ENCODE measurements at regions not wholly inside any gene's neighbourhood (a gene's known extent, or its start where the extent isn't known, plus 50 kb on each side); places are given as distances from the start of the nearest gene placed in this dataset.
A peak's percentile ranks its signal among the peaks of the same experiment; 100 is the strongest.

- DNase-seq = no peak
Measured at GRCh38 chr15:38073178-38073946, 138.9 kb downstream of the TMCO5A start.

- no peak for DNase-seq
Measured at GRCh38 chr15:38074029-38074428, 139.6 kb downstream of the TMCO5A start.

GRCh38 chr15:38075466-38075865, 141.0 kb downstream of the TMCO5A start:
- no peak for DNase-seq

DNA sequence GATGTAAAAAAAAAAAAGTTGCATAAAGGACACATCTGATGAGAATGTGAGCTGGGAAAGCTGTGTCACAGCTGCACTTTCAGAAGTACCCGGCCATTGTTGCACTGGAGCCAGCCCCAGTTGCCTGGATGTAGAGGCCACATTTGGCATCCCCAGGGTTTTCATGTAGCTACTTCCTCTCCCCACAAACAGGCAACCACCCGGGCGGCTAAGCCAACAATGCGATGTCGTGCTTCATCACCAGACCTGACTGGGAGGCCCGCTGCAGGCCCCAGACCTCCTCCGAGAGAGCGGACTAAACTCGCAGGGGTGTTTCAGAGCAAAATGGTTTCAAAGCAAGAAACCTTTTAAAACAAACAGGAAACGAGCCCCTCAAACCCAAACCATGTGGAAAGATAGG, 142.3 kb downstream of the TMCO5A start:
- DNase-seq = no peak

GRCh38 chr15:38079236-38079635, 144.8 kb downstream of the TMCO5A start:
- no peak for DNase-seq

GRCh38 chr15:38080651-38081275, 146.3 kb downstream of the TMCO5A start:
- DNase-seq = no peak

GRCh38 chr15:38084289-38084688, 149.8 kb downstream of the TMCO5A start:
- DNase-seq = peak in 1 of 2 donors; percentile 22

DNA sequence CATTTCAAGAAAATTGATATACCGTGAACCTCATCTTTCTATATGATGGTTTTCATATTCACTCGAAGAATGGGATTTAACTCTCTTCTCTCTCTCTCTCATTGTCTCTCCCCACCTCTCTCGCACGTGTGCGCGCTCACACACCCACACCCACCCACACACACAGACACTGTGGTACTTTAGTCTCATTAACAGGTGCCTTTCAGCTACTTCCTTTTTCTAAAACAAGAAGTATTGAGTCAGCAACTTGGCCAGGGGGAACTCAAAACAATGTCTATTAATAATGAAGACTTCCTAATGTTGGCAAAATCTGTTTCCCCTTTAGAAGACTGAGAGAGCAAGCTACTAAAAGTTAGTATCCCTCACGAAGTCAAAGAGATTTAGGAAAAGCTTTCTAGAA, 150.7 kb downstream of the TMCO5A start:
- peak in 1 of 2 donors; percentile 39 for DNase-seq

GRCh38 chr15:38085931-38086568, 151.6 kb downstream of the TMCO5A start:
- DNase-seq = no peak

GRCh38 chr15:38086611-38087010, 152.2 kb downstream of the TMCO5A start:
- DNase-seq = no peak

- DNase-seq = no peak
Measured at GRCh38 chr15:38088971-38089370, 154.5 kb downstream of the TMCO5A start.

DNA sequence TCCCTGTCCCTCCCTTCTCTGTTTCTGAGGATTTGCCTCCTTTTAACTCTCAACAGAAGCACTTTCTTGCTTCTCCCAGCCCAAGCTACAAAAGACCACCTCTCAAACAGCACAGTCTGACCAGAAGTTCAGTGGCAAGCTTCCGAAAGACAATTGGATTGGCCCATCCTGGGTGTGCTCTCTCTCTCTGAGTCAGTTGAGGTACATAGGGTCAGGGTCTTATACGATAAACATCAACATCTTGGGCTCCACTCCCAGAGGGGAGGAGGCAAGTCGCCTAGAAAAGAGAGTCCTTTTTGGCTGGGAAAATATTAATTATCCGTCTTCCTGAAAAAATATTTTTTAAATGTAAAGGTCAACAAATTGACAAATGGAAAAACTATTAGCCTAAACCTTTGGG, 155.8 kb downstream of the TMCO5A start:
- DNase-seq = no peak

- no peak for DNase-seq
Measured at GRCh38 chr15:38090678-38091077, 156.2 kb downstream of the TMCO5A start.

- DNase-seq = no peak
Measured at GRCh38 chr15:38091078-38091645, 156.7 kb downstream of the TMCO5A start.

DNA sequence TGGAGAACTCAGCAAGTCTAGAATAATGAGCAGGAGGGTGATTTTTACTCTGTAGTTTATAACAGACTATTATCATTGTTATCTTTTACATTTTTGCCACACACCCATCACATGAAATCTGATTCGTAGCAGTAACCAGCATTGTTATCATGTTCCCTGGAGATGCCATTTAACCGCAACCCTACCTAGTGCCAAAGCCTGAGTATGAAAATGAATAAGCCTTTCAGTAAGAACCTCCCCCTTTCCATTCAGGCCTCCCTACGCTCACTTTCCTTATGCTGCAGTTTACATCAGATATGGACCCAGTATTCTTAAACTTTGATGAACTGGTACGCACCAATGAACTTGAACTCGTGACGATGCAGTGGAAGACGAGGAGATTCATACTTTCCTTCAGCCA, 158.7 kb upstream of the SPRED1 start:
- no peak for DNase-seq

- no peak for DNase-seq
Measured at GRCh38 chr15:38102972-38103371, 149.7 kb upstream of the SPRED1 start.

GRCh38 chr15:38103564-38103963, 149.1 kb upstream of the SPRED1 start:
- no peak for DNase-seq

DNA sequence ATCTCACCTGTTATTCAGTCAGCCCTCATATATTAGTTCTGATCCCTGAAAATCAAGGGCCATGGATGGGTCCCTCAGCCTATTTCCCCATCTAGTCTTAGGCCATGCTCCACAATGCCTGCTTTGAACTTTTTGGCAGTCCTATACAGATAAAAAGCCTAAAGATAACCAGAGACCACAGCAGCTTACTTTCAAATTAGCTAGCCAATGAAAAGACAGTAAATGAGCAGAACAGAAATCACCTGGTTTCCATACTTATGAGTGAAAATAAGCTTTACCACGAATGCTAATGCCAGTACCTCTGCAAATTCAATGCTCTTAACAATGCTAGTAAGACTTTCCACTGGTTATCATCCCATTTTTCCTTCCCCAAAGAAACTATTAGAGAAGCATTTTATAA, 141.6 kb upstream of the SPRED1 start:
- no peak for DNase-seq

DNA sequence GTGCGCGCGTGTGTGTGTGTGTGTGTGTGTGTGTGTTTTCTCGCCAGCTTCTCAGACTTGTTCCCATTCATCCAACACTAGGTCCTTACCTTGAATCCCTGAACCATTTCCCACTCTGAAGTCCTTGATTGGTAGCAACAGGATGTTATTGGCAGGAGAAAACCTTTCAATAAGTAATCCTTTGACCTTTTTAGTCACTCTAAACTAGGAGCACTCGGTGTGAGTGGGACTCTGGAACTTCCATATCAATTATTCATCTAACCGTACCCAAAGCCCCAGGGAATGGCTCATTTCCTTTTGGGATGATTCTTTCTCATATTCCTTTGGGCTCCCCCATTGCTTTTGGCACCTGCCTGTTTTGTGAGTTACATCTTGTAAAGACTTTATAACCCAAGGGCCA, 140.2 kb upstream of the SPRED1 start:
- no peak for DNase-seq

GRCh38 chr15:38115121-38115520, 137.5 kb upstream of the SPRED1 start:
- no peak for DNase-seq

DNA sequence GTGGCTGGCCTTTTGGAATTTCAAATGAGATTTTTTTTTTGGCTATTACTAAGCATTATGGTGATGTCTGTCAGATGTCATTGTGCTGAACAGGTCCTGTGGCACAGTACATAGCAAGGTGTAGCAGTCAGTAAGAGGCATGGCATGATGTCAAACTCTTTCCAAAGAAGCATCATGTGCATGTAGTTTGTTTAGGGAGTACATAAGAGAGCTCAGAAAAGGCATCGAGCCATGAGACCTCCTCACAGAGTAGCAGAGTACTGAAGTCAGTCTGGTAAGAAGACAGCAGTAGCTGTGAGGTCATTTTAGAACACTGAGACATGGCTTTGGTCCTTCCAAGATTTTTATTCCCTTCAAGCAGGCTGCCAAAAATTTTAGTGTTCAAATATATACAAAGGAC, 134.9 kb upstream of the SPRED1 start:
- no peak for DNase-seq

GRCh38 chr15:38119865-38120264, 132.8 kb upstream of the SPRED1 start:
- peak in 1 of 2 donors; percentile 35 for DNase-seq

DNA sequence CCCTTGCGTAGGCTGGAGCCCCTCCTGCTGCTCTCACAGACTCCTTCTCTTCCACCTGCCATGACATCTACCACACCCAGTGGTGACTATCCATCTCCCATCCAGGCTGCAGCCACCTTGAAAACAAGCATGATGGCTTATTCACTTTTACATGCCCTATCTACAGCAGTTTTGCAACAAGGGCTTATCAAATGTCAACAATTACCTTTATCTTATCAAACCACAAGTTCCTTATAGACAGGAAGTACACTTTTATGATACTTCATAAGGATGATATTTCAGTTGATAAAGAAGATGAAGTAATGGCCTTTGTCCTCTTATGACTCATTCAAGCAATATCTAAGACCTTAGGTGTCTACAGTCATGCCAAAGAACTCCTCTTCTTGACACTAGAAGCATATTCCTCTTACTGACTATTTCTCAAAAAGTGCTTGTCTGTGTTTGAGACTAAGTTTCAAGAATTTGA, 125.3 kb upstream of the SPRED1 start:
- DNase-seq = no peak

GRCh38 chr15:38128341-38128781, 124.3 kb upstream of the SPRED1 start:
- no peak for DNase-seq
